ENCODE measurements at regions not wholly inside any gene's neighbourhood (a gene's known extent, or its start where the extent isn't known, plus 50 kb on each side); places are given as distances from the start of the nearest gene placed in this dataset.
"Not testable (repeated sequence)": the region's sequence is repeated elsewhere in the genome, so short reads cannot be mapped to it uniquely, and the experiment has no call there.

GRCh38 chr18:28425886-28426285 is 249.0 kb upstream of the CDH2 start:
- no peak for DNase-seq (ENCODE audit: low read depth in 2 of 2)

- DNase-seq (ENCODE audit: low read depth in 2 of 2): no peak
Measured at GRCh38 chr18:28422577-28422976, 245.6 kb upstream of the CDH2 start.

DNA sequence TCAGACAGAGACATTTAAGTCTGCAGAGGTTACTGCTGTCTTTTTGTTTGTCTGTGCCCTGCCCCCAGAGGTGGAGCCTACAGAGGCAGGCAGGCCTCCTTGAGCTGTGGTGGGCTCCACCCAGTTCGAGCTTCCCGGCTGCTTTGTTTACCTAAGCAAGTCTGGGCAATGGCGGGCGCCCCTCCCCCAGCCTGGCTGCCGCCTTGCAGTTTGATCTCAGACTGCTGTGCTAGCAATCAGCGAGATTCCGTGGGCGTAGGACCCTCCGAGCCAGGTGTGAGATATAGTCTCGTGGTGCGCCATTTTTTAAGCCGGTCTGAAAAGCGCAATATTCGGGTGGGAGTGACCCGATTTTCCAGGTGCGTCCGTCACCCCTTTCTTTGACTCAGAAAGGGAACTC is 245.0 kb upstream of the CDH2 start:
- not testable (repeated sequence) for DNase-seq (ENCODE audit: low read depth in 2 of 2)

- DNase-seq (ENCODE audit: low read depth in 2 of 2): peak in 1 of 2 experiments; percentile 5
Measured at GRCh38 chr18:28412521-28412920, 235.6 kb upstream of the CDH2 start.

DNA sequence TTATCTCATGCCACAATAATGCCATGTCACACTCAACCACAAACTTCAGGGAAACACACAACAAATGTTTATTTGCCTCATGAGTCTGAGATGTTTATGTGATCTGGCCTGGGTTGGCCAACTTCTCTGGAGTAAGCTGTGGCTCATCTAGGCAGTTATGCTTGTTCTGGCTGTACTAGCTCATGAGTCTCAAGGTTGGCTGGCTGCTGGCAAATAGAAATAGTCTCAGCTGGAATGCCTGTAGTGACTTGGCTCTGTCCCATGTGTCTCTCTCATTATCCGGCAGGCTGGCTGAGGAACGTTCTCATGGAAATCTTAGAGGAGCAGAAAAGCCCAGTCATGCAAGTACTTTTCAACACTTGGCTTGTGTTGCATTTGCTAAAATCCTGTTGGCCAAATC is 234.9 kb upstream of the CDH2 start:
- DNase-seq (ENCODE audit: low read depth in 2 of 2): no peak

DNA sequence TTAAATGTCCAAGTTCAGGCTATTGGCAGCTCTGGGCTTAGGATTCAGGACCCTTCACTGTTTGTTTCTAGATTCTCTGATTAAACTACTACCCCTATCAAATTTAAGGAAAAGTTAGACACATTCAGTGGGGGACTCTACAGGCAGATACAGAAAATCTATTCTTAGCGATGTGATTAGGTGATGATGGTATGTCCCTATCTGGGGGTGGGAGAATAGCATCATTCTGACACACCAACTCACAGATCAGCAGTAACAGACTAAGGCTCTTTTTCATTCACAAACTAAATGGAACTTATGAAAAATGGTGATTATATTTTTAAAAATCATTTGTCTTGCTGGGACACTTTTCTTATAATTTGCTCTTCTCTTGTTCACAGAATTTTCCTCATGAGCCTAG is 232.9 kb upstream of the CDH2 start:
- DNase-seq (ENCODE audit: low read depth in 2 of 2): no peak

DNA sequence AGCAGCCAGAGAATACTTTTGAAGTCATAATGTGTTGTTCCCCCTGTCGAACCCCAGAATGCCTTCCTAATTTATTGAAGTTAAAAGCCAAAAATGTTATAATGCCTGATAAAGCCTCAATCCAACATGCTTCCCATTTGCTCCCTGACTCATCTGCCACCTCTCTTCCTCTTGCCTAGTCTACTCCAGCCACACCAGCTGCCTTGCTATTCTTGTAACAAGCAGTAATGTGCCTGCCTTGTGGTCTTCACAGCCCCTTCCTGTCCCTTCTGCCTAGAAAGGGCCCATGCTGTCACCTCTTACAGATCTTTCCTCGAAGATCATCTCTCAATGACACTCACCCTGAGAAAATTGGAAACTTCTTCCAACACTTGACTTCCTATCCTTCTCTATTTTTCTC is 231.6 kb upstream of the CDH2 start:
- DNase-seq (ENCODE audit: low read depth in 2 of 2): no peak

- no peak for DNase-seq (ENCODE audit: low read depth in 2 of 2)
Measured at GRCh38 chr18:28407681-28408080, 230.8 kb upstream of the CDH2 start.

DNA sequence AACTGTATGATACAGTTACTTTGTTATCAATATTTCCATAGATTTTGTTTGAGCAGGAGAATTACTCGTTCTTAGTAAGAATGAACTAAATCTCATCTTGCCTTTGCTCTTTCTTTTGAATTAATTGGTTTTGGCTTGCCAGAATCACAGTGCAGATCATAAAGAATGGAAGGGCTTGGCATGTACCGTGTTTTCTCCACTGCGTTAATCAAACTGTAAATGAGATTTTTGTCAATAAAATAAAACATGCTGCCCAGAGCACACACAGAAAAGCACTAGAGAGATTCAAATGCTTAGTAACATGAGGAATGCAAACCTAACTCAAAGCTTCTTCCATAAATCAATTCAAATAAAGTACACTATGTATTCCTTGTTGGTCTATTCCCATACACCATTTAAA is 229.6 kb upstream of the CDH2 start:
- DNase-seq (ENCODE audit: low read depth in 2 of 2): no peak

DNA sequence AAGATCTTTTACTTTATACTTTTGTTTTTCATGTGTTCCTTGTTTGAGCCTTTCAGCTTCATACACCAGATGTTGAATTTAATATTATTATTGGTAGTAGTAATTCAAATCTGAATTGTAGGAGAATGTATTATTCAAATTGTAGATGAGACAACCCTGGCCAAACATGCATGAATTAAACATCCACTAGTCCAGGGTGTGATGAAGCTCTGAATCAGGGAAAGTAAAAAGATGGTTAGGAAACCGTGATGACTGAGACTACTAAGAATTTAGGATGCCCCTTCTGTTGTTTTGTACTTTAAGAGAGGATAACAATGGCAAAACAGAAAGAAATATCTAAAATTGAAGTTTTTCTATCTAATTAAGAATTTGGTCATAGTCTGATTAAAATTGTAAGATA is 227.8 kb upstream of the CDH2 start:
- no peak for DNase-seq (ENCODE audit: low read depth in 2 of 2)

DNA sequence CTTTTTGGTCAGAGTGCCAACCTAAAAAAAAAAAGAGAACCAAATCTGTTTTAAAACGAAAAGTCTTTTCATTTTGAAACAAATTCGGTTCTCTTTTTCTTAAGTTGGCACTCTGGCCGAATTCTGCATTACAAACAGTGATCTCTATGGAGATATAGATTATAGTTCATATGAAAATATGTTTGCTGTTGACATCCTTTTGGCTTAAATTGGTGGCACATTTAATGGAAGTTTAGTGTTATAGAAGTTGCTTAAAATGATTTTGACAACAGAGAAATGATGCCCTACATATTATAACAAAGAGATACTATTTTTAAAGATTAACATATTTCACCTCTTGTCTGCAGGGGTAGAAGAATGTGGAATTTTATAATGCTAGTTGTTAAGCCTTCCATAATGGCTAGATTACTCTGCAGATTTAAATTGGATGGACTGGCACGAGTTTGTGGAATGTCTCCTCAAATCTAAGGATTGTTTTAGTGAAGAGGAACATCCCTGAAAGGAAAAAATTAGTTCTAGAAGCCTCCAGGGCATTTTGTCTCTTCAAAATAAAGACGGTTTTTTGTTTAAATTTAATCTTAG is 222.9 kb upstream of the CDH2 start:
- no peak for DNase-seq (ENCODE audit: low read depth in 2 of 2)

GRCh38 chr18:28398471-28398870 is 221.5 kb upstream of the CDH2 start:
- no peak for DNase-seq (ENCODE audit: low read depth in 2 of 2)

DNA sequence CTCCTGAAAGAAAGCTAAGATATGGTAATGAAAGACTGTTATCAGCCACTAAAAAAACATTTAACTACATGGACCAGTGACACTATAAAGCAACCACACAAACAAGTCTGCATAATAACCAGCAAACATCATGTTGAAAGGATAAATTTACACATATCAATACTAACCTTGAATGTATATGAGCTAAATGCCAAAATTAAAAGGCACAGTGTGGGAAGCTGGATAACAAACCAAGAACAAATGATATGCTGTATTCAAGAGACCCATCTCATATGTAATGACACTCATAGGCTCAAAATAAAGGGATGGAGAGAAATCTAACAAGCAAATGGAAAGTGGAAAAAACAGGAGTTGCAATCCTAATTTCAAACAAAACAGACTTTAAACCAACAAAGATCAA is 213.1 kb upstream of the CDH2 start:
- no peak for DNase-seq (ENCODE audit: low read depth in 2 of 2)

DNA sequence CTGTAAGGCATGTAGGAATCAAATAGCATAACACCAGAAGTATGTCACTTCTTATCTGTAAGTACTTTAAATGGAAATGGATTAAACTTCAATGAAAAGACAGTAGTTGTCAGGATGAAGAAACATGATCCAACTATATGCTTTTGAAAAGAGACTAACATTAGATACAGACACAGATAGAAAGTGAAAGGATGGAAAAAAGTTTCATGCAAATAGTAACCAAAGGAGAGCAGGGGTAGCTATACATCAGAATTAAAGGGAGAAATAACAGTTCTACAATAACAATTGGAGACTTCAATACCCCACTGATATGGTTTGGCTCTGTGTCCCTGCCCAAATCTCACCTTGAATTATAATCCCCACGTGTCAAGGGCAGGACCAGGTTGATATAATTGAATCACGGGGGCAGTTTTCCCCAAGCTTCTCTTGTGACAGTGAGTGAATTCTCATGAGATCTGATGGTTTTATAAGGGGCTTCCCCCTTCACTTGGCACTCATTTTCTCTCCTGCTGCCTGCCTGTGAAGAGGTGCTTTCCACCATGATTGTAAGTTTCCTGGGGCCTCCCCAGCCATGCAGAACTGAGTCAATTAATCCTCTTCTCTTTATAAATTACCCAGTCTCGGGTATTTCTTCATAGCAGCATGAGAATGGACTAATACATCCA is 205.4 kb upstream of the CDH2 start:
- no peak for DNase-seq (ENCODE audit: low read depth in 2 of 2)

GRCh38 chr18:28372186-28372585 is 195.3 kb upstream of the CDH2 start:
- no peak for DNase-seq (ENCODE audit: low read depth in 2 of 2)

DNA sequence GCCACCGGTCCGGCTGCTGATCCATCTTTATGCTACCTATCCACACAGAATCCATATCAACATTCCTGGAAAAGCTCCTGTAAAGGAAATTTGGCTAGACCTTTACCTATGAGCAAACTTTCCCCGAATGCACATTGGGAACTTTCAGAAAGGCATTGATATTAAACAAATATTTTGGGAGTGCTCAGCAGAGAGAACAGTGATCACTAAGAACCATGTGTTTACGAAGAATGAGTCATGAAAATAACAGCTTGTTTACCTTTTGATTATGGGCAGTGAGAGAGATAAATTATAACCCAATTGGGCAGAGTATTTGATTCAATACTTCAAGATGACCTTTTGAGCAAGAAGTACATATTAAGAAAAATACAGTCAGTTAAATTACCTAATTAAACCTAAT is 189.7 kb upstream of the CDH2 start:
- DNase-seq (ENCODE audit: low read depth in 2 of 2): no peak

- DNase-seq (ENCODE audit: low read depth in 2 of 2): no peak
Measured at GRCh38 chr18:28365411-28365831, 188.5 kb upstream of the CDH2 start.

GRCh38 chr18:28363124-28363523 is 186.2 kb upstream of the CDH2 start:
- no peak for DNase-seq (ENCODE audit: low read depth in 2 of 2)

DNA sequence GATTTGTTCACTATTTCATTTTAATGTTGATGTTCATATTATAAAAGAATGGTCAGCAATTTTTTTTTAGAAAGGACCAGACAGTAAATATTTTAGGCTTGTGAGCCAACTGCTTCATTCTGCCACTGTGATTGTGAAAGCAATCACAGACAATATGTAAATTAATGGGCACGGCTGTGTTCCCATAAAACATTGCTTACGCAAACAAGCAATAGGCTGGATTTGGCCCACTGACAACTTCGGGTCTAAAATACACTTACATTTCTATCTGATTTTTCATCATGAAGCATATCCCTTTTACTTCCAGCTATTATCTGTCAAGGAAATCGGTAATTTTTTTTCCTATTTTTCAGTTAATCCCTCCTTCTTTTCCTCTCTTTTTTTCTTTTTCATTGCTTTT is 182.2 kb upstream of the CDH2 start:
- no peak for DNase-seq (ENCODE audit: low read depth in 2 of 2)

DNA sequence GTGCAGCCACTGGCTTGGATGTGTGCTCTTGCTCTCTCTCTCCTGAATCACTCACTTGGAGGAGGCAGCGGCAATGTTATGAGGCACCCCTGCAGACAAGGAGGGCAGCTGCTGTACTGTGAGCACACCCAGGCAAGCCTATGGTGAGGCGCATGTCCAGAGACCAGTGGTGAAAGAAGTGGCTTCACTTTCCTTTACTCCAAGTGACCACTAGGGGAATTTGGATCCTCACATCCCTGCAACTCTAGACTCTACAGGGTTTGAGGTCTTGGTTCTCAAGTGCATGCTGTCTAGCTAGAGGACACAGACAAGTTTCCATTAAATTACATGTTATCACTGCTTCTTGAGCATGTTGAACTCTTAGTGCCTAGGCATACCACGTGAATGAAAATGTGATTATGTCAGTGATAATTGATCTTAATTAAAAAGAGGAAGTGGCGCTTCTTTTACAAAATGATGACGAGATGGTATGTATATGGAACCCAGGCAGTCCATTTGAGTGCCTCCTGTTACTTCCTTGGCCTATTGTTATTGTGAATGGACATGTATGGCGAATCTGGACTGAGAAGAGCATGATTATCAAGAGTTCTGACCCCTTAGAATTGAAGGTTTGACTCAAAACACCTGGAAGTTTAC is 181.0 kb upstream of the CDH2 start:
- no peak for DNase-seq (ENCODE audit: low read depth in 2 of 2)

DNA sequence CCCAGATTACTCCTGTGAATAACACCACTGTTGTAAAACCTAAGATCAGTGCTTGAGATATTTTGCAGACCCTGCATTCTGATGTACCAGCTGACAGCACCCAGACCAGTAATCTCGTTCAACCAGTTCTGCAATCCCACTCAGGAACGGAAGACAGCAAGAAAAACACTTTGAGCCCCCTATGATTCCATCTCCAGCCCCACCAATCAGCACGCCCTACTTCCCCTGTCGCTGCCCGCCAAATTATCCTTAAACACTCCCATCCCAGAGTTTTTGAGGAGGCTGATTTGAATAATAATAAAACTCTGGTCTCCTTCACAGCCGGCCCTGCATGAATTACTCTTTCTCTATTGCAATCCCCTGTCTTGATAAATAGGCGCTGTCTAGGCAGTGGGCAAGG is 173.9 kb upstream of the CDH2 start:
- no peak for DNase-seq (ENCODE audit: low read depth in 2 of 2)

GRCh38 chr18:28342231-28342630 is 165.3 kb upstream of the CDH2 start:
- DNase-seq (ENCODE audit: low read depth in 2 of 2): no peak

DNA sequence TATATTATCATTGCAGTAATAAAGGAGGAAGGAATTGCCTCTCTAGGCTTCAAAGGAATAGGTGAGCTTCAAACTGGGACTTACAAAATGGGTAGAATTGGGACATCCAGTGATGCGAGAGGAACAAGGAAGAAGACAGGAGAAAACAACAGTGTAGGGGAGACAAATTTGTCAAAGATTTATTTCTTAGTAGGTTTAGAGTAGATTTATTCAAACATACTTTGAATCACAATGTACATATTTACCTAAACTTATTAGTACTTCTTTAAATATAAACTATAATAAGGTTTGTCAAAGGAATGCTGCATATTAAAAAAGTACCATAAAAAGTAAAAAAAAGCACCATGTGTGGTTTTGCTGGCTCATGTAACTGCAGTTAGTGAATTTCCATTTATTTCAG is 161.4 kb upstream of the CDH2 start:
- DNase-seq (ENCODE audit: low read depth in 2 of 2): no peak

- DNase-seq (ENCODE audit: low read depth in 2 of 2): no peak
Measured at GRCh38 chr18:28334516-28334915, 157.6 kb upstream of the CDH2 start.
